A172 (cell line): ENCODE measurements at regions not wholly inside any gene's neighbourhood (a gene's known extent, or its start where the extent isn't known, plus 50 kb on each side); places are given as distances from the start of the nearest gene placed in this dataset.

Experiments used
- DNase-seq: peaks from one replicate; pipeline ENCODE4 v3.0.0-alpha.2; 2015; ENCODE audit warnings: low spot score

DNA sequence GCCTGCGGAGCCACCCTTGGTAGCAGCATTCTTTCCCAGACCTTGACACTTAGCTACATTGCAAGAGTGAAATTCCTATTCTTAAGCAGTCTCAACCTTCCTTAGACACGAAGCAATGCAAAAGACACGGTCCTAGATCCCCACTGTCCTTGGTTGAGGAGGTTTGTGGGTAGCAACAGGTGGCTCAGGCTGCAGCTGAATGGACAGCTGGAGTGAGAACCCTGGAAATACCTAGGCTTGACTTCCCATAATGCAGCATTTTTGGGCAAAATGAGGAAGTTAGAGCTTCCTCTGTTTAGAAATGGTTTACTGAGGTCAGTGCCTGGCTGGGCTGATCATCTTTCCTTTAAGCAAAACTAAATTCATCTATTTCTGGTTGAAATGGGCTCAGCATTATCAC lies 296.6 kb downstream of the RFC3 start:
- DNase-seq: no peak

DNA sequence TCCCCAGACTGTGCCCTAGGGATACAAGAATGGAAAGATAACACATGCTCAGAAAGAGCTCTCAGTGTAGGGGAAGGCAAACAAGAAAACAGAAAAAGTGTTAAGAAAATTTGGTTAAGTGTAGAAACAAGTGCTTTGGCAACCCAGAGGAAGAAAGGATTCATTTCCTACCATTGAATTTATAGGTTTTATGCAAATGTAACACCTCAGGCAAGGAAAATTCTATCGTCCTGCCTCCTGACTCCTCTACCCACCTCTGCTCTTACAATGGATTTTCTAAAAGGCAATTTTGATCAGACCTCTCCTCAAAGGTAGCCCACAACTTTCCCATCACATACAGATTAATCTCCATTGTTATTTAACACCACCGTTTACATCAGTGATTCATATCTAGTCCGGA lies 298.7 kb downstream of the RFC3 start:
- DNase-seq: no peak

GRCh38 chr13:34124666-34125306 lies 306.8 kb downstream of the RFC3 start:
- DNase-seq: no peak

DNA sequence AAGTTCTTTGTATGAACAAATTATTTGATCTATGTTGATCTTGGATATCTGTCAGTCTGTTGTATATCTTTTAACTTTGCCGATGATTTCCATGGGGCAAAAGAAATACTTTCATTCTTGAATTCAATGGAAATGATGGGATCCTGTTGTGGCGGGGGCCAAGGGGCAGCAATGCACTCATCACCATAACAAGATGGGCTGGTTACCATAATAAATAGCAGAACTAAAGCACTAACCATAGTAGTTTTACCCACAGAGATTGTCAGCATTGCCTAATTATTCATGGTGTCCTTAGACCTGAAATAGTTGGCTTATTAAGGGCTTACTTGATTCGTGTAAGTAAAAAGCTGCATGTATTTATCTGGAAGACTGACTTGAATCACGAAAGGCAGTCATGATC lies 309.6 kb downstream of the RFC3 start:
- no peak for DNase-seq

GRCh38 chr13:34128661-34129060 lies 310.7 kb downstream of the RFC3 start:
- no peak for DNase-seq

- DNase-seq: no peak
These were observed 311.5 kb downstream of the RFC3 start for GRCh38 chr13:34129436-34129835.

DNA sequence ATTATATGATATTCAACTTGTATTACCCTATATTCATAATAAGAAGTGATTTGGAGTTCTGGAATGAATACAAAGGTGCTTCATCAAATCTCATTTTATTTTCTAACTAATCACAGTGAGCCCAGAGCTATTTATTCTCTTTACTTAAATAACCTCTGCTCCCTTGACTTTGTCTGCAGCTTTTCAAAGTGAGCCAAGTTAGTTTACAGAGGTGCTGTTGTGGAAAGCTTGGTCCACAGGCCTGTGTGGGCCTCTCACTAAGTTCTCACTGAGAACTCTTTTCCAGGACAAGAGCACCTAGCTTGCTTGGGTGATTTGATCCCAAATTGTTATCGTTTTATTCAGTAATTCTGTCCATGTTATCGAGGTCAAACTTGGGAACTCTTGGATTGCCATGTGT lies 319.3 kb downstream of the RFC3 start:
- DNase-seq: no peak

DNA sequence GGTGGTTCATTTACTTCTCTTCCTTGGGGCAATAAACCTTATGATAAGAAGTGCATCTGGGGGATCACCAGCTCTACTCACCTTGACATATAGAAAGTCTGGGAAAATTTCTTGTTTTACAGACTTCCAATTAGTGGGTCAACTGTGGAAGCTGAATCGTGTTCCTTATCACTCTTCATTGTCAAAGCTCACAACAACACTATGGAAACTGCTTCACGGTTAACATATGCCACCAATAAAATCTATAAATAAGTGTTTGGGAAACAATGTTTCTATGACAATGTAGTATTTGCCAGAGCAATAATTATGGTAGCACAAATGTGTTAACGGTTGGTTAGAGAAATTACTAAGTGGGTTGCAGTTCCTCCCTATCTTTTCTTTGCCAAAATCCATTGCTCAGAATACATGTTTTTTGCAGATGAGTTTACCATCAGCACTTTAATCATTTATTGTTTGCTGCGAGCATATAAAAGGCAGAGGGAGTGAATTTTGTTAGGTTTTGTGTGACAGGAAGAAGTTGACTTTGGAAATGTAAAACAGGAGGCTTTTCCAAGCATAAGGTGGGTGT lies 321.8 kb downstream of the RFC3 start:
- no peak for DNase-seq

DNA sequence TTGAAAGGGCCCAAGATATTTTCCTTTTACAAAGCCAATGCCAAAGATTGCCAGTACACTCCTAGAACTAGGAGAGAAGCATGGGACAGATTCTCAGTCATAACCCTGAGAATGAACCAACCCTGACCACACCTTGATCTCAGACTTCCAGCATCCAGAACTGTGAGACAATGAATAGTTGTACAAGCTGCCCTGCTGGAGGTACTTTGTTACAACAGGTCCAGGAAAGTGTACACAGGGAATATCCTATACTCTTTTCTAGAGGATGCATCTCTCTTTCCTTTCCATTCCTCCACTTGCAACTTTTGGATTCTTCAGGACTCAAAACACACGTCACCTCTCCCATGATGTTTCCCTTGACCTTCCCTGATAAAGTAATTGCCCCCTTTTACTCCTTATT lies 325.7 kb downstream of the RFC3 start:
- no peak for DNase-seq

- no peak for DNase-seq
These were observed 326.2 kb downstream of the RFC3 start for GRCh38 chr13:34144142-34144541.

- no peak for DNase-seq
These were observed 327.1 kb downstream of the RFC3 start for GRCh38 chr13:34145061-34145460.

DNA sequence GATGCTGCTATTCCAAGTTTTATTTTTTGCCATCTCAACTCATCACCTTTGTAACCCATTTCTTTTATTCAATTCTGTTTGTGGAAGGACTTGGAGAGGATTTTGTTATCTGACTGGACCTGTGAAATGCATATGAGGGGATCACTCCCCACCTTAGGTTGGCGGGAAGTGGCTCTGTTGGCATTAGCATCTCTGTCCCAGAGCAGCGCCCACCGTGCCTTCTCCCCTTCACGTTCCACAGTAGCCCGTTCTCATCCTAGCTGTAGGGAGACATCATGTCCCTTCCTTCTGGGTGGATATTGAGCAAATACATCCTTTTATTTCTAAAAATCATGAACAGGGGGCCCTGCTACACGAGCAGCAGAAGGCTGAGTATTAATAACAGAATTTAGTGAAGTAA lies 330.4 kb downstream of the RFC3 start:
- DNase-seq: no peak

GRCh38 chr13:34151885-34152284 lies 333.9 kb downstream of the RFC3 start:
- no peak for DNase-seq

DNA sequence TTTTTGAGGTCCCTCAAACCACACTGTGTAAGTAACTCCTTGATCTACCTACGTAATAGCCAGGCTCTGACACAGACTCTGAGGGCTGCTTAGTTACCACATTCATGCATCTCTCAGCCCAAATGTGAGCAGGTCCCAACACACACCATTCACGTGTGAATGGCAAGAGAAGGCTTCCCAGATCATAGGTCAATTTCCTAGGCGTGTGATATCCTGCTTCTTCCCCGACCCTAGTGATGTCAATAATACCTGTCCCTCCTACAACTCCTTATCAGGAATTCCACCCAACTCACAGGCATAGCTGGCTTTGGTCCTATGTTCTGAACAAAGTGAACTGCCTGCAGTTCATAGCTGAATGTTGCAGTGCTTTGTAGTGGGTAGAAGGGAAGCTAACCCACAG lies 334.5 kb downstream of the RFC3 start:
- peak; percentile 8 for DNase-seq

GRCh38 chr13:34152996-34153395 lies 335.0 kb downstream of the RFC3 start:
- peak; percentile 12 for DNase-seq

DNA sequence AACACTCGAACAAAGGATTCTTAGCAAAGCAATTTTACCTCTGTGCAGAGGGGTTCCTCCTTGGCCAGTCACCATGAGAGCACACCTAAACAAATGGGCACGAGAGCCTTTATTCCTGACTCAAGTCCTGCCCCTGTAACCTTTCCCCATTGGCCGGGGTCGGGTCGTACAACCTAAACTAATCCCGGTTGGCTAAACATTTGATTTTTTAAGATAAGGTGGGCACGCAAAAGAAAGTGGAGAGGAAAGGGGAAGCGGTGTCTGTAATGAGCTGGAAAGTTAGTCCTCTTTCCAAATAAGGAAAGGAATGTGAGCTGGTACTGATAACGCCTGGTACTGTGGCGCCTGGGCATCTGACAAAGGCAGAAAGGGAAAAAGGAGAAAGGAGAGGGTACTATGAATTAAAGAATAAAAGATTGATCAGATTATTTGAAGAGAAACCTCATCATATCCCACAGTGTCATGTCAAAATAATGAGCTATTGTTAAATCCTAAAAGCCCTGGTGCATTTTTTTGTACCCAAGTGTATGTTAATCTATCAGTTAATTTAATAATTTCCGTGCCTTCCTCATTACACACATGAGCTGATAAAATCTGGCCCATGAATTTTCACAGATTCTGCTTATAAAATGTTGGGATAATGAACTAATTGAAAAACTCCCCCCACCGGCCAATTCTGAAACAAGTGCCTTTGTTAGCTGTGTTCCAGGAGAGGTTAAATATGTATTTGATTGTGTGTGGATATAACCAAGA lies 335.7 kb downstream of the RFC3 start:
- peak; percentile 75 for DNase-seq

DNA sequence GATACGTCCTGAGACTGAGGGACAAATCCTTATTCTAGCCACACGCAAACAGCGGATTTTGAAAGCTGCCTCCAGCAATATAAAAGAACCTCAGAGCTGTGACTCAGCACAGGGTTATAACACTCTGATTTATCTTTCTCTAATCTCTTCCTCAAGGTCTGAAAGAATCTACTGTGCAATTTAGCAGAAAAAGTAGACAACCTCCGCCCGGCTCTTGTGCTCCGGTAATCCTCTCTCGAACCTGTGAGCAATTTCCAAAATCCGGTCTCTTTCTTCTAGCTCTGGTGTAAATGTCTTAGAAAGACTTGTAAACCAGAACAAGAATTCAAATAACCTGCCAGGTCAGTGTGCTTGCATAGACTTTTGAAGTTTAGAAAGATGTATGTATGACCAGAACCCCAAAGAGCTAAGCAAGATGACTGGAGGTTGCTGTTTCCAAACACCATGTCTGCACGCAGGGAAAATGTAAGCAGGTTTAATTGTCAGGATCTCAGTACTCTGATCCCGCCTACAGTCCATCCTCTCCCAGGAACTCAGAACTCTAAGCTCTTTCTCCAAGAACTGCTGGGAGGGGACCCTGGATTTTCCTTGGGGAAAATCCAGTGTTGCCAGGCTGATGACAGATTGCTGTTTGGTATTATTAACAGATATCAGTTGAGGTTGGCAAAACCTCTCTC lies 338.1 kb downstream of the RFC3 start:
- DNase-seq: peak; percentile 85

DNA sequence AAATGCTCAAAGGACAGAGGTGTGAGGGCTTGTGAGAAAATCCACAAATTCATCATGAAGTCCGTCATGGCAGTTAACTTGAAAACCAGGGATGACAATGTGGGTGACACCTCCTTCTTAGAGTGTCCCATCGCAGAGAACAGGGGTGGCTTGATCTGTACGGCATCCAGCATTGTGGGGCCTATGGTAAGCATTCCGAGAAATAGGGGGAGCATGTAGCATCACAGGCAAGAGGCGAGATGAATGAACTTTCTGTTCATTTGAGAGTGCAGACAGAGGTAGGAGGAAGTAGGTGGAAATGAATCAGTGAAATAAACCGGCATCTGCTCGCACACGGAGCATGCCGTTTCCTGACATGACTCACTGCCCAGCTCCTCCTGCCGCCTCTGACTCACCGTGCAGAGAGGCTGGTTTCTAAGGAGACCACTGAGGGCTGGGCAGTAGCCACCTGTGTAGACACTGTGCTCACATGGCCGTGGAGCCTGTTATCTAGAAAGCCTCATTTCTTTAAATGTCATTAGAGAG lies 339.0 kb downstream of the RFC3 start:
- peak; percentile 98 for DNase-seq

GRCh38 chr13:34159946-34160345 lies 342.0 kb downstream of the RFC3 start:
- DNase-seq: no peak

GRCh38 chr13:34161931-34162543 lies 344.1 kb downstream of the RFC3 start:
- DNase-seq: peak; percentile 76

DNA sequence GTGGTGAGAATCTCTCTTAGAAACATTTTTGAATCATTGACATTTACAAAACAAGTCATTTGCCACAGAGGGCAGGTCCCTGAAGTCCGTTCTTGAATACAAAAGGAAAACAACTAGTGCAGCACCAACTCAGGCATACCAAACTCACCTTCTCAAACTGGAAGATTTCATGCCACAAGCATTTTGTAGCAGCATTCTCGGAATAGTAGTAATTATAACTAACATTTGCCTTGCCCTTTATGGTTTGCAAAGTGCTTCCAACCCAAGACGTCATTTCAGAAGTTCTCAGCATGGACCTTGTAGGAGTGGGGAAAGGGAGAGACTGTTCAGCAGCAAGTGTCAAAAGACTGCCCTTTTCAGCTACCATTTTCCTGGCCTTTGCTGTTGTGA lies 344.6 kb downstream of the RFC3 start:
- no peak for DNase-seq

DNA sequence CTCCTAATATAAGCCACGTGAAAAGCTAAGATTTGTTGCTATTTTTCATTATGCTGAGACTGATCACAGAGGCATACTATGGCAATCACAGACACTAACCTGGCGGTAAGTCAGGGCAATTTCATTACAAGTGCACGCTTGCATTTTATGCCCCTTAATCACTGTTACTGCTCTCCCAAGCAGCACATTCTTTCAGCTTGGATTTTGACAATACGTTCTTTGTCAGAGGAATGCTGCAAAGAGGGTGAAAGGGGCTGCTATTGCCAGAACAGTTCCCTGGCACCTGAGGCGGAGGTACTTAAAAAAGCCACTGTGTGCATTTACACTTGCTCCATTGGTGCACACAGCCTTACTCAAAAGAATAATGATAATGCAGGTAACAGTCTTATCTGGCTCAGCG lies 346.6 kb downstream of the RFC3 start:
- DNase-seq: no peak
